ENCODE measurements at regions not wholly inside any gene's neighbourhood (a gene's known extent, or its start where the extent isn't known, plus 50 kb on each side); places are given as distances from the start of the nearest gene placed in this dataset.
"Not testable (repeated sequence)": the region's sequence is repeated elsewhere in the genome, so short reads cannot be mapped to it uniquely, and the experiment has no call there.

GRCh38 chr18:1296237-1296636, 391.6 kb downstream of the ADCYAP1 start:
- TF ChIP-seq CTCF (IDR thresholded peaks at IDR 0.05; ENCODE audit: extremely low read depth, missing control alignments), result no peak

GRCh38 chr18:1302861-1303260, 398.2 kb downstream of the ADCYAP1 start:
- no peak for TF ChIP-seq CTCF (IDR thresholded peaks at IDR 0.05; ENCODE audit: extremely low read depth, missing control alignments)
- no peak for DNase-seq (ENCODE audit: low spot score)

More at GRCh38 chr18:1296237-1296636, 391.6 kb downstream of the ADCYAP1 start:
- DNase-seq (ENCODE audit: low spot score), result no peak

- no peak for DNase-seq (ENCODE audit: low spot score)
- TF ChIP-seq CTCF (IDR thresholded peaks at IDR 0.05; ENCODE audit: extremely low read depth, missing control alignments), result no peak
Observed at GRCh38 chr18:1304392-1304992, 399.8 kb downstream of the ADCYAP1 start.

- TF ChIP-seq CTCF (IDR thresholded peaks at IDR 0.05; ENCODE audit: extremely low read depth, missing control alignments), result no peak
- DNase-seq (ENCODE audit: low spot score), result no peak
Observed at GRCh38 chr18:1306641-1307040, 402.0 kb downstream of the ADCYAP1 start.

GRCh38 chr18:1308686-1309085, 404.0 kb downstream of the ADCYAP1 start:
- TF ChIP-seq CTCF (IDR thresholded peaks at IDR 0.05; ENCODE audit: extremely low read depth, missing control alignments), result no peak
- no peak for DNase-seq (ENCODE audit: low spot score)

- DNase-seq (ENCODE audit: low spot score), result no peak
- no peak for TF ChIP-seq CTCF (IDR thresholded peaks at IDR 0.05; ENCODE audit: extremely low read depth, missing control alignments)
Observed at GRCh38 chr18:1311376-1311775, 406.7 kb downstream of the ADCYAP1 start.

- DNase-seq (ENCODE audit: low spot score), result not testable (repeated sequence)
Observed at GRCh38 chr18:1335345-1335744, 430.7 kb downstream of the ADCYAP1 start.

GRCh38 chr18:1350931-1351450, 446.3 kb downstream of the ADCYAP1 start:
- no peak for DNase-seq (ENCODE audit: low spot score)
- TF ChIP-seq CTCF (IDR thresholded peaks at IDR 0.05; ENCODE audit: extremely low read depth, missing control alignments), result no peak

Data from GM20000 (cell line).